ENCODE measurements at regions not wholly inside any gene's neighbourhood (a gene's known extent, or its start where the extent isn't known, plus 50 kb on each side); places are given as distances from the start of the nearest gene placed in this dataset.

- peaks cover 2 to 23% (median 19%) of the 10 kb centered on the region in 3 donors for H3K27me3 Mint-ChIP-seq (ENCODE audit: low read depth in 3 of 3)
- H3K27ac ChIP-seq (ENCODE audit: low read depth in 1 of 2, low read length in 2 of 2), result no peak overlapping the region
- H3K9ac ChIP-seq (ENCODE audit: insufficient read depth, low read length, poor library complexity, severe bottlenecking), result no peak overlapping the region
- peaks cover 2% of the 10 kb centered on the region for H3K4me1 Mint-ChIP-seq
- H3K4me3 Mint-ChIP-seq, result no peak overlapping the region
- no peaks in the 10 kb centered on the region for H3K79me2 ChIP-seq (ENCODE audit: insufficient read depth, low read length)
- no peak overlapping the region for H3K4me2 ChIP-seq (replicated peaks; ENCODE audit: extremely low read depth, low read length, poor library complexity, severe bottlenecking)
- H3K36me3 Mint-ChIP-seq, result no peaks in the 10 kb centered on the region
- no peak for TF ChIP-seq CTCF (IDR thresholded peaks at IDR 0.05)
- H3K4me3 ChIP-seq (replicated peaks in 1 of 3; ENCODE audit: low read depth in 2 of 3, low read length in 3 of 3), result no peak overlapping the region
- intact Hi-C loops (cut with micrococcal nuclease), result no loop called here
- peaks cover 0 to 8% of the 10 kb centered on the region in 2 donors for H3K27me3 ChIP-seq (ENCODE audit: control insufficient read depth in 2 of 2, insufficient read depth in 2 of 2, low read length in 2 of 2)
- no peak overlapping the region for H2AFZ ChIP-seq (ENCODE audit: insufficient read depth, low read depth, low read length, poor library complexity, severe bottlenecking)
- DNase-seq, result no peak
- peaks cover 11 to 26% of the 10 kb centered on the region in 2 donors for H3K9me3 ChIP-seq (replicated peaks in 1 of 2; ENCODE audit: control insufficient read depth in 1 of 2, insufficient read depth in 1 of 2, low read length in 2 of 2)
- no peaks in the 10 kb centered on the region for H4K20me1 ChIP-seq (ENCODE audit: insufficient read depth, low read length)
- H3K36me3 ChIP-seq (replicated peaks in 1 of 2; ENCODE audit: control insufficient read depth in 1 of 2, insufficient read depth in 2 of 2, low read length in 2 of 2), result no peaks in the 10 kb centered on the region
- no peak overlapping the region for H3K27ac Mint-ChIP-seq
- peaks cover 11 to 44% (median 28%) of the 10 kb centered on the region in 7 donors for H3K9me3 Mint-ChIP-seq
- no peaks in the 10 kb centered on the region for H3K4me1 ChIP-seq (ENCODE audit: control insufficient read depth in 1 of 2, insufficient read depth in 2 of 2, low read length in 2 of 2)
- WGBS (ENCODE audit: insufficient coverage), result 80% methylated on average over 6 of the region's 7 CpGs
Observed at GRCh38 chr2:239710953-239711861, 310.4 kb upstream of the HDAC4 start.

- Histone ChIP-seq H3K9ac (ENCODE audit: insufficient read depth, low read length, poor library complexity, severe bottlenecking) (no peak overlapping the region), H3K4me3 (replicated peaks in 1 of 3; ENCODE audit: low read depth in 2 of 3, low read length in 3 of 3) (no peak overlapping the region), H4K20me1 (ENCODE audit: insufficient read depth, low read length) (no peaks in the 10 kb centered on the region), H3K27me3 (ENCODE audit: control insufficient read depth in 2 of 2, insufficient read depth in 2 of 2, low read length in 2 of 2) (peaks cover 0 to 6% of the 10 kb centered on the region in 2 donors), H3K79me2 (ENCODE audit: insufficient read depth, low read length) (no peaks in the 10 kb centered on the region), H3K4me2 (replicated peaks; ENCODE audit: extremely low read depth, low read length, poor library complexity, severe bottlenecking) (no peak overlapping the region), H3K9me3 (replicated peaks in 1 of 2; ENCODE audit: control insufficient read depth in 1 of 2, insufficient read depth in 1 of 2, low read length in 2 of 2) (peaks cover 0 to 10% of the 10 kb centered on the region in 2 donors), H2AFZ (ENCODE audit: insufficient read depth, low read depth, low read length, poor library complexity, severe bottlenecking) (no peak overlapping the region), H3K27ac (ENCODE audit: low read depth in 1 of 2, low read length in 2 of 2) (no peak overlapping the region), H3K36me3 (replicated peaks in 1 of 2; ENCODE audit: control insufficient read depth in 1 of 2, insufficient read depth in 2 of 2, low read length in 2 of 2) (no peaks in the 10 kb centered on the region), H3K4me1 (ENCODE audit: control insufficient read depth in 1 of 2, insufficient read depth in 2 of 2, low read length in 2 of 2) (no peaks in the 10 kb centered on the region)
- Mint-ChIP-seq H3K9me3 (peaks cover 4 to 26% (median 19%) of the 10 kb centered on the region in 7 donors), H3K36me3 (no peaks in the 10 kb centered on the region), H3K27me3 (ENCODE audit: low read depth in 3 of 3) (peaks cover 13 to 35% (median 17%) of the 10 kb centered on the region in 3 donors), H3K4me1 (peaks cover 2% of the 10 kb centered on the region), H3K27ac (no peak overlapping the region), H3K4me3 (no peak overlapping the region)
- intact Hi-C loops (cut with micrococcal nuclease), result no loop called here
- WGBS (ENCODE audit: insufficient coverage), result 79% methylated on average over 5 of the region's 8 CpGs
- no peak for TF ChIP-seq CTCF (IDR thresholded peaks at IDR 0.05)
- no peak for DNase-seq
Observed at GRCh38 chr2:239706367-239706766, 305.5 kb upstream of the HDAC4 start.
